H1 (cell line): ENCODE measurements at regions not wholly inside any gene's neighbourhood (a gene's known extent, or its start where the extent isn't known, plus 50 kb on each side); places are given as distances from the start of the nearest gene placed in this dataset.

Experiments
- CTCF ChIA-PET: fragments of 300-600 bp; sonication (Branson Sonifier 250); formaldehyde crosslinking; loops from one replicate; lab custom pipeline; 2021; ENCODE audit not compliant: partially characterized antibody; lab: Charles Lee
- POLR2A ChIA-PET: fragments of 300-600 bp; sonication (Branson Sonifier 250); formaldehyde crosslinking; loops from one replicate; lab custom pipeline; 2021; ENCODE audit warnings: inconsistent platforms; ENCODE audit not compliant: partially characterized antibody; lab: Charles Lee
- DNase-seq, 2 experiments: peaks; one replicate each; pipeline versions ENCODE4 v3.0.0 to v3.0.0-alpha.2; 2010 to 2022; ENCODE audit warnings: low spot score in 2 of 2, low read depth in 1 of 2, mixed read lengths in 1 of 2
- FAIRE-seq: peaks from 2 replicates; lab custom pipeline; 2011; peaks lifted over from hg19 to GRCh38; lab: Jason Lieb, UNC
- H2AFZ ChIP-seq: 2 replicates; pipeline ENCODE4 v1.8.1; 2012; ENCODE audit warnings: low read length, inconsistent platforms
- H2AK5ac ChIP-seq: 2 replicates; pipeline ENCODE4 v1.6.1; 2013; ENCODE audit warnings: low read depth, low read length
- H2BK120ac ChIP-seq: replicated peaks from 2 replicates; pipeline ENCODE3; 2013; ENCODE audit warnings: low read depth, low read length, inconsistent platforms
- H2BK12ac ChIP-seq: 2 replicates; pipeline ENCODE4 v1.6.1; 2013; ENCODE audit warnings: low read depth, low read length
- H2BK15ac ChIP-seq: 2 replicates; pipeline ENCODE4 v1.6.1; 2013; ENCODE audit warnings: low read length
- H2BK20ac ChIP-seq: 2 replicates; pipeline ENCODE4 v1.6.1; 2013; ENCODE audit warnings: low read length
- H2BK5ac ChIP-seq: 2 replicates; pipeline ENCODE4 v1.6.1; 2013; ENCODE audit warnings: low read depth, low read length
- H3K14ac ChIP-seq: 2 replicates; pipeline ENCODE4 v1.6.1; 2013; ENCODE audit warnings: inconsistent platforms; ENCODE audit not compliant: insufficient read length
- H3K18ac ChIP-seq: 2 replicates; pipeline ENCODE4 v1.6.1; 2013; ENCODE audit warnings: low read length; ENCODE audit errors: extremely low read depth
- H3K23ac ChIP-seq: 2 replicates; pipeline ENCODE4 v1.6.1; 2013; ENCODE audit warnings: inconsistent platforms; ENCODE audit not compliant: insufficient read length
- H3K23me2 ChIP-seq: 2 replicates; pipeline ENCODE4 v1.6.1; 2013; ENCODE audit warnings: low read depth, low read length
- H3K27ac ChIP-seq: 2 replicates; pipeline ENCODE4 v1.6.1; 2011; ENCODE audit warnings: low read depth, low read length, inconsistent platforms
- H3K27me3 ChIP-seq, 4 experiments: replicated peaks in 1 of 4; 1 replicate in 1 of 4; 2 replicates in 3 of 4; pipeline versions ENCODE4 v1.6.1 to v1.8.1; 2011 to 2013; ENCODE audit warnings: low read length in 3 of 4, mild to moderate bottlenecking in 3 of 4, inconsistent platforms in 2 of 4, mixed read lengths in 2 of 4, moderate library complexity in 1 of 4; ENCODE audit not compliant: control insufficient read depth in 3 of 4, insufficient read depth in 3 of 4; ENCODE audit errors: extremely low read depth in 1 of 4
- H3K36me3 ChIP-seq, 4 experiments: 2 replicates each; pipeline versions ENCODE4 v1.6.1 to v1.8.1; 2011 to 2013; ENCODE audit warnings: mild to moderate bottlenecking in 4 of 4, low read length in 3 of 4, moderate library complexity in 2 of 4, control low read depth in 1 of 4, inconsistent platforms in 1 of 4; ENCODE audit not compliant: insufficient read depth in 4 of 4, control insufficient read depth in 2 of 4
- H3K4ac ChIP-seq: replicated peaks from 2 replicates; pipeline ENCODE3; 2013; ENCODE audit warnings: low read length, low read depth, mixed read lengths, inconsistent platforms; ENCODE audit not compliant: insufficient read length
- H3K4me1 ChIP-seq, 4 experiments: replicated peaks in 1 of 4; 1 replicate in 1 of 4; 2 replicates in 3 of 4; pipeline versions ENCODE4 v1.6.1 to v1.8.1; 2011 to 2013; ENCODE audit warnings: low read length in 3 of 4, inconsistent platforms in 2 of 4, mixed read lengths in 1 of 4; ENCODE audit not compliant: insufficient read depth in 4 of 4, control insufficient read depth in 3 of 4
- H3K4me2 ChIP-seq, 2 experiments: 2 replicates each; pipeline versions ENCODE4 v1.6.1 to v1.8.1; 2011 to 2013; ENCODE audit warnings: low read depth in 2 of 2, low read length in 2 of 2, control low read depth in 1 of 2, inconsistent platforms in 1 of 2, mild to moderate bottlenecking in 1 of 2; ENCODE audit not compliant: insufficient read depth in 1 of 2
- H3K4me3 ChIP-seq, 4 experiments: fragments of 200-600, 300-600 bp in 1 of 4; sonication (generic), shearing (Covaris generic), sonication (Bioruptor Twin) in 1 of 4; 2 replicates each; pipeline versions ENCODE4 v1.5.1 to v1.8.1; 2011 to 2016; ENCODE audit warnings: low read length in 4 of 4, low read depth in 3 of 4, control low read depth in 2 of 4, inconsistent platforms in 2 of 4, mild to moderate bottlenecking in 2 of 4, mixed read lengths in 1 of 4, moderate library complexity in 1 of 4; ENCODE audit not compliant: insufficient read depth in 2 of 4; ENCODE audit errors: extremely low read depth in 1 of 4
- H3K56ac ChIP-seq: replicated peaks from 2 replicates; pipeline ENCODE3; 2013; ENCODE audit warnings: low read depth, mild to moderate bottlenecking, mixed read lengths, low read length, inconsistent platforms; ENCODE audit not compliant: insufficient read length
- H3K79me1 ChIP-seq: 2 replicates; pipeline ENCODE4 v1.6.1; 2013; ENCODE audit warnings: low read depth, low read length, control low read depth
- H3K79me2 ChIP-seq, 2 experiments: 2 replicates each; pipeline versions ENCODE4 v1.6.1 to v1.8.1; 2012 to 2013; ENCODE audit warnings: low read length in 2 of 2, mild to moderate bottlenecking in 2 of 2, inconsistent platforms in 1 of 2; ENCODE audit not compliant: insufficient read depth in 2 of 2, control insufficient read depth in 1 of 2
- H3K9ac ChIP-seq, 4 experiments: replicated peaks in 1 of 4; 1 replicate in 1 of 4; 2 replicates in 3 of 4; pipeline versions ENCODE4 v1.6.1 to v1.8.1; 2011 to 2013; ENCODE audit warnings: low read depth in 3 of 4, low read length in 3 of 4, control low read depth in 2 of 4, mild to moderate bottlenecking in 2 of 4, moderate library complexity in 2 of 4, inconsistent platforms in 1 of 4; ENCODE audit errors: extremely low read depth in 1 of 4
- H3K9me3 ChIP-seq, 2 experiments: 2 replicates each; pipeline versions ENCODE4 v1.6.1 to v1.8.1; 2012 to 2013; ENCODE audit warnings: mild to moderate bottlenecking in 2 of 2, moderate library complexity in 2 of 2, control low read depth in 1 of 2, inconsistent platforms in 1 of 2, low read depth in 1 of 2, low read length in 1 of 2, mixed read lengths in 1 of 2; ENCODE audit not compliant: insufficient read depth in 2 of 2
- H4K20me1 ChIP-seq, 2 experiments: replicated peaks in 1 of 2; 2 replicates each; pipeline versions ENCODE3 to v1.8.1; 2011 to 2013; ENCODE audit warnings: inconsistent platforms in 2 of 2, low read length in 2 of 2, mild to moderate bottlenecking in 1 of 2; ENCODE audit not compliant: insufficient read depth in 2 of 2, control insufficient read depth in 1 of 2
- H4K5ac ChIP-seq: 2 replicates; pipeline ENCODE4 v1.6.1; 2013; ENCODE audit warnings: low read length, low read depth, mixed read lengths, inconsistent platforms; ENCODE audit not compliant: insufficient read length
- H4K8ac ChIP-seq: 2 replicates; pipeline ENCODE4 v1.8.0; 2013; ENCODE audit warnings: mild to moderate bottlenecking, moderate library complexity, low read length, inconsistent platforms; ENCODE audit not compliant: insufficient read depth; ENCODE audit errors: extremely low read depth
- H4K91ac ChIP-seq: replicated peaks from 2 replicates; pipeline ENCODE3; 2013; ENCODE audit warnings: low read length, mixed read lengths, inconsistent platforms; ENCODE audit not compliant: insufficient read length
- BRCA1 ChIP-seq: IDR thresholded peaks from 2 replicates; pipeline ENCODE4 v1.6.1; 2012; ENCODE audit warnings: low read depth, low read length, improper control_type of control experiment
- FOSL1 ChIP-seq: IDR thresholded peaks from 2 replicates; pipeline ENCODE4 v1.6.1; 2011; ENCODE audit warnings: mild to moderate bottlenecking, low read depth, low read length, moderate library complexity; ENCODE audit not compliant: insufficient read depth
- GABPA ChIP-seq: IDR thresholded peaks from 2 replicates; pipeline ENCODE4 v1.6.1; 2011; ENCODE audit warnings: mild to moderate bottlenecking, low read length, moderate library complexity, borderline replicate concordance; ENCODE audit not compliant: insufficient read depth
- GTF2F1 ChIP-seq: IDR thresholded peaks from 2 replicates; pipeline ENCODE4 v1.6.1; 2012; ENCODE audit warnings: low read depth, low read length, improper control_type of control experiment, borderline replicate concordance
- SIN3A ChIP-seq, 2 experiments: IDR thresholded peaks in 1 of 2; conservative IDR thresholded peaks in 1 of 2; 2 replicates each; pipeline ENCODE4 v1.6.1; 2011 to 2012; ENCODE audit warnings: low read length in 2 of 2, improper control_type of control experiment in 1 of 2, low read depth in 1 of 2, mild to moderate bottlenecking in 1 of 2
- SP1 ChIP-seq: IDR thresholded peaks from 2 replicates; pipeline ENCODE4 v1.6.1; 2011; ENCODE audit warnings: low read depth, low read length
- SUZ12 ChIP-seq: fragments of 200-600 bp; sonication (generic); IDR thresholded peaks from 2 replicates; pipeline ENCODE4 v1.6.1; 2012; ENCODE audit warnings: mild to moderate bottlenecking, inconsistent platforms, low read length, moderate library complexity, mixed read lengths
- TAF1 ChIP-seq: IDR thresholded peaks from 2 replicates; pipeline ENCODE4 v1.6.1; 2011; ENCODE audit warnings: mild to moderate bottlenecking, low read depth, low read length
- TBP ChIP-seq: IDR thresholded peaks from 2 replicates; pipeline ENCODE4 v1.6.1; 2011; ENCODE audit warnings: low read depth, low read length, improper control_type of control experiment
- TEAD4 ChIP-seq: IDR thresholded peaks from 2 replicates; pipeline ENCODE4 v1.6.1; 2012; ENCODE audit warnings: low read depth, low read length, inconsistent platforms, mixed read lengths
- WGBS, 2 experiments: shearing (Covaris generic) in 1 of 2; methylation state at CpG; one replicate each; pipeline versions ENCODE4 v1.1.6 to v1.1.7; 2013 to 2015; ENCODE audit warnings: low lambda C conversion rate in 2 of 2, mixed read lengths in 2 of 2, inconsistent platforms in 1 of 2, low coverage in 1 of 2, missing lambda C conversion rate in 1 of 2; ENCODE audit not compliant: insufficient replicate concordance in 2 of 2, insufficient coverage in 1 of 2, insufficient read length in 1 of 2; ENCODE audit errors: extremely low coverage in 1 of 2, missing lambda C conversion rate in 1 of 2; 5-methylcytosine and 5-hydroxymethylcytosine counted together

GRCh38 chr2:182619276-182619675, 96.8 kb upstream of the DNAJC10 start:
- H3K4me2 ChIP-seq = no peak overlapping the region
- H4K8ac ChIP-seq = no peak overlapping the region
- no peak overlapping the region for H2AFZ ChIP-seq
- H3K79me2 ChIP-seq = no peaks in the 10 kb centered on the region
- no peak overlapping the region for H2BK120ac ChIP-seq
- FAIRE-seq = no peak
- no peaks in the 10 kb centered on the region for H3K9me3 ChIP-seq
- no peak overlapping the region for H3K56ac ChIP-seq
- no peak overlapping the region for H2BK12ac ChIP-seq
- no peak for DNase-seq
- no peak overlapping the region for H3K9ac ChIP-seq
- H4K20me1 ChIP-seq = no peaks in the 10 kb centered on the region
- no peak overlapping the region for H3K4ac ChIP-seq
- ChIA-PET CTCF (interaction anchor here (1.0 kb wide), 1 partner anchor 18 kb away, joined by 3 read pairs; no protein-coding TSS in a partner anchor), POLR2A (no interaction called here)
- peaks cover 0 to 7% (median 1%) of the 10 kb centered on the region in 4 experiments; a peak in 1 of 7 replicates for H3K4me1 ChIP-seq
- H2BK5ac ChIP-seq = no peak overlapping the region
- H4K91ac ChIP-seq = no peak overlapping the region
- no peaks in the 10 kb centered on the region for H3K27me3 ChIP-seq
- no peak overlapping the region for H3K27ac ChIP-seq
- no peak overlapping the region for H3K14ac ChIP-seq
- H3K36me3 ChIP-seq = no peaks in the 10 kb centered on the region
- no peak overlapping the region for H3K23ac ChIP-seq
- H2BK20ac ChIP-seq = no peak overlapping the region
- H2AK5ac ChIP-seq = no peak overlapping the region
- H3K18ac ChIP-seq = no peak overlapping the region
- no peak for TF ChIP-seq GTF2F1
- TF ChIP-seq TBP = no peak
- no peak for TF ChIP-seq GABPA
- no peak for TF ChIP-seq SUZ12
- no peak for TF ChIP-seq TAF1
- TF ChIP-seq FOSL1 = no peak
- no peak for TF ChIP-seq BRCA1
- no peak for TF ChIP-seq SP1
- TF ChIP-seq SIN3A (conservative IDR thresholded peaks at IDR 0.05 in 1 of 2, IDR thresholded peaks at IDR 0.05 in 1 of 2; ENCODE audit: low read depth in 1 of 2, low read length in 2 of 2) = no peak
- no peak for TF ChIP-seq TEAD4
- H4K5ac ChIP-seq = no peak overlapping the region
- no peak overlapping the region for H3K4me3 ChIP-seq
- no peak overlapping the region for H2BK15ac ChIP-seq
- no peaks in the 10 kb centered on the region for H3K79me1 ChIP-seq
- 79% methylated on average over 2 of the region's 2 CpGs; no CpG with 5 or more reads in 1 of the 2 experiments for WGBS, 2 experiments
- H3K23me2 ChIP-seq = no peaks in the 10 kb centered on the region
